ENCODE measurements at regions not wholly inside any gene's neighbourhood (a gene's known extent, or its start where the extent isn't known, plus 50 kb on each side); places are given as distances from the start of the nearest gene placed in this dataset.

GRCh38 chr12:127696963-127697362, 570.0 kb upstream of the TMEM132C start:
- DNase-seq: no peak

- DNase-seq: no peak
These were observed 563.9 kb upstream of the TMEM132C start for GRCh38 chr12:127703026-127703425.

DNA sequence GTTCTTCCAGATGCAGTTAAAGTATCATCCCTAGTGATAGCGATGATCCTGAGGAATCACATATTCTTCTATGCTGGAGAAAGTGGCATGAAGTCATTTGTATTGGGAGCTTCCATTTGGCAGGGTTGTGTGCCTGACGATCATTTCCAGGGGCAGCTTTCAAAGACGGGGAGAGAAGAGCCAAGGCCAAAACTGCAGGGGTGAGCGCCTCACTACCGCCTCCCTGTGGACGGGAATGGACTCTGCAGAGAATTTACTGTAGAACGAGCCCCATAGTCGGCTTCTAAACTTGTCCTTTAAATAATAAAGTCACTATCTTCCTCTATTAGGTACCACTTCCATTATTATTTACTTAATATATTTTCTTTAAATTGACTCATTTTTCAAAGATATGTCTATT, 555.9 kb upstream of the TMEM132C start:
- no peak for DNase-seq

DNA sequence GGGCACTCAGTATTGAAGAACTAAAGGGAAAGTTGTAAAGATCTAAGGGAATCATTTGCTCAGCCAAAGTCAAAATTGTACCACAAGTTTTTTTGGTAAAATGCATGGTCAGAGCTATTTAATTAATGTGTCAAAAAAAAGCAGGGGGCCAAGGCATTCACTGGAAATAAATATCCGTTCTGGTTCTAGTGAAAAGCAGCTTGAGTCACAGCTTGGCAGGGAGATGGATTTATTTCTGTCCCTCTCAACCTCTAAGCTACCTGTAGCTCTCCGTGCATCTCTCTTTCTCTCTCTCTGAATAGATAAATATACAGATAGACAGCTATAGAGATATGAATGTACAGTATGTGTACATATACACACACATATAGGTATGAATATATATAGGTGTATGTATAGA, 554.4 kb upstream of the TMEM132C start:
- no peak for DNase-seq

GRCh38 chr12:127716166-127716565, 550.8 kb upstream of the TMEM132C start:
- no peak for DNase-seq

GRCh38 chr12:127717278-127717677, 549.7 kb upstream of the TMEM132C start:
- DNase-seq: no peak

DNA sequence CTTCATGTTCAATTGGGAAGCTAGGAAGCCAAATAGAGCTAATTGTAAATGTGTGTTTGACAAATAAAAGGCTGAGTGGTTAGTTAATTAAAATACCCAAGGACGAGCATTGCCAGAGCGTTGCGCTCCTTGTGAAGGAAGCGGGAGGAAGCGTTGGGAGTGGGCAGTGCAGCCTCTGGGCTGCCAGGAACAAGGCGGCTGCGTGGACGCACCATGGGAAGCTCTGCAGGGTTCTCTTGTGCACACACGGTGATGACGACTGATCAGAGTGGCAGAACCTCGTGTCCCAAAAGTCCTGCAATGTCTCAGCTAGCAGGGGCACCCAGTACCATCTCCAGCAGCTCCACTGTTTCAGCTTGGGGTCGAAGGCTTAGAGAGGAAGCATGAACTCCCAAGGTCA, 546.6 kb upstream of the TMEM132C start:
- DNase-seq: no peak

- DNase-seq: no peak
These were observed 544.4 kb upstream of the TMEM132C start for GRCh38 chr12:127722611-127723010.

DNA sequence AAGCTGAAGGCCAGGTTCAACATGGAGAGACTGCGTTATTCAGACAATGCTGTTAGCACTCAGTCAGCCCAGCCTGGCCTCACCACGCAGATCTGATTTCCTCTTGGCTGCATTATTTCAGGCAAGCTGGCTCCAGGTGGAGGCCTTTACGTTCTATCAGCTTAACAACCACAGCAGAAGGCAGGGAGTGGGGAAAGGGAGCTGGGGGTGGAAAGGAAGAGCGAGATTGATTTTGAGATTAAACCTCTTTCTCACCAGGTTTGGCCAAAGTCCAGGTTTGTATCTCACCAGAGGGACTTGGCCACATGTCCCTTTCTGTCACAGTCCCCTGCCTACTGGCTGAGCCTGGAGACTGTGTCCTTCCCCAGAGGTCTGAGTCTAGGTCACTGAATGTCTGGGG, 543.7 kb upstream of the TMEM132C start:
- no peak for DNase-seq

GRCh38 chr12:127726671-127727315, 540.2 kb upstream of the TMEM132C start:
- DNase-seq: no peak

GRCh38 chr12:127728285-127728684, 538.7 kb upstream of the TMEM132C start:
- no peak for DNase-seq

DNA sequence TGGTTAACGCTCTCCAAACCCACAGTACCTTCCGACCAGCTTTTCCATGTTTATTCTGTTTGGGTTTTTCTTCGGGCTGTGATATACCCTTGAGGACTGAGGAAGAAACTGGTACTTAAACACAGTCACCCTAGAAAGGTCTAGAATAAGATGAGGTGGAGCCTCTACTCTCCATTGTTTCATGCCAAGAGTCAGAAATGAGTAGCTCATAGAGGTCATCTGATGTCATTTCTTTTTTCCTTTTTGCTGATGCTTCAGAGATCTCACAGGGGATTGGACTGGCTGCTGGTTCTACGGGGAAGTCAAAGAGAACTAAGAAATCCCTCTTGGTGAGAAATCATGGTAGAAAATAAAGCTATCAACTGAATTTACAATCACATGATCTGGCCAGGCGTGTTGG, 538.2 kb upstream of the TMEM132C start:
- DNase-seq: no peak

- no peak for DNase-seq
These were observed 537.6 kb upstream of the TMEM132C start for GRCh38 chr12:127729381-127729780.

DNA sequence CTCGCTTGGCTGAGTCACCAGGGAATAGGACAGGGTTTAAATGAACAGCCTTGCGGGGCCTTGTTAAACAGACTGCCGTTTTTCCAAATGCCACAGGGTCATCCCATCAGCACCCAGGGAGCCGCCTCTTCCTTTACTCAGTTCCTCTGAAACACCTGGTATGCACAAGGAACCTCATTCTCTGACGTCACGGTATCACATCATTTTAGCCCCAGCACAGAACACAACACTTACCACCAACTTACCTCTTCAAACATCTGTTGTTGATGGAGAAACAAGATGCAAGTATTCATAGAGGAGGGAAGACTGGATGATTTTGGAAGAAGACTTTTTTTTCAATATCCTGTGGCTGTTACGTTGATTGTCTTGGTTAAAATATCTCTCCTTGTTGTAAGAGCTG, 535.3 kb upstream of the TMEM132C start:
- DNase-seq: no peak

GRCh38 chr12:127742231-127742630, 524.7 kb upstream of the TMEM132C start:
- no peak for DNase-seq

DNA sequence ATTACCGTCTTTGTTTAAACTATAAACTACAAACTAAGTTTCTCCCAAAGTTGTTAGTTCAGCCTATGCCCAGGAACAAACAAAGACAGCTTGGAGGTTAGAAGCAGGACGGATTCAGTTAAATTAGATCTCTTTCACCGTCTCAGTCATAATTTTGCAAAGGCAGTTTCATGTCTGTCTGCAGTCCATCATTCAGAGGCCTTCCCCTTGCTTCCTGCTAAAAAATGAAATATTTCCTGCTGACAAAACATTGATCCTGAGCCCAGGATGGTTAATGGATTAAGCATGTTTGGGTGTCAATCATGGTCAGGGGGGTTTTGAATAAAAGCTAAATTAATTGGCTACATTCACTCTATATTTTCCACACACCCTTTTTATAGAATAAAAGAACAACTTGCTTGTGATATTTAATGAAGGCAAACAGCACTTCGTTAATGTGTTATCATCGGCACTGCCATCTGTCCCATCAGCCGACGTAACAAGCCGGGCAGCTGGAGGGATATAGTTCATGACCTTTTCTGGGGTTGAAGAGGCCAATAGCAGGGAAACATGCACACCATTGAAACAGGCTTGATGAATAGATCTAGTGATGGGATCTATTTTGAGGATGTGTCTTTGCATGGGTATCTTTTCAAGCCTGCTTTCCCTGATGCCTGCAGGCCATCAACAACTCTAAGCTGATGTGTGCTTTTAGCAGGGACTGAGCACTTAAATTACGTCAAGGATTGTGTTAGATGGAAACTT, 521.3 kb upstream of the TMEM132C start:
- no peak for DNase-seq

GRCh38 chr12:127749416-127749815, 517.6 kb upstream of the TMEM132C start:
- no peak for DNase-seq

- DNase-seq: no peak
These were observed 516.7 kb upstream of the TMEM132C start for GRCh38 chr12:127750076-127750840.

DNA sequence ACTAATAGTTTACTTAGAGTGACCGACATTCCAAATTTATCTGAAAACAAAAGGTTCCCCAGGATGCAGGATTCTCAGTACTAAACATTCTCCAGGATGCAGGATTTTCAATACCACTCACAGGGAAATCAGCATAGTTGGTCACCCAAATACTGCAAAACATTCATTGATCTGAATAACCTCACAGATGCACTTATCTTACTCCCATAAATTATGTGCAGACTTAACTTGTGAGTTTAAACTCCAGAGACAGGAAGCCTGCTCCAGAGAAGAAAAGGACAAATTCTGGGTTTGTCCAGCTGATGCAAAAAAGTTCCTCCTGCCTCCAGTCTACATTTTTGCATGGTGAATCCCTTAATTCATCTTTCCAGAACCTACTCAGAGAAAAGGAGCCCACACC, 514.2 kb upstream of the TMEM132C start:
- DNase-seq: no peak

DNA sequence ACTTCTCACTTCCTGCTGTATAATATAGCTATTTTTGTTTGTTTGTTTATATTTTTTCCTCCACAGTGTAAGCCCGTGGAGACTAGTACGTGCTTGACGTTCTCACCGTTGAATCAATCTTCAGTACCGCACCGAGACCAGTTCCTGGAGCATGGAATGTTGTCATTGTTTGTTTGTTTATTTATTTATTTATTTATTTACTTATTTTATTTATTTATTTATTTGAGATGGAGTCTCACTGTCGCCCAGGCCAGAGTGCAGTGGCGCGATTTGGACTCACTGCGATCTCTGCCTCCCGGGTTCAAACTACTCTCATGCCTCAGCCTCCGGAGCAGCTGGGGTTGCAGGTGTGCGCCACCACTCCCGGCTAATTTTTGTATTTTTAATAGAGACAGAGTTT, 506.6 kb upstream of the TMEM132C start:
- no peak for DNase-seq

- no peak for DNase-seq
These were observed 506.0 kb upstream of the TMEM132C start for GRCh38 chr12:127760996-127761395.

DNA sequence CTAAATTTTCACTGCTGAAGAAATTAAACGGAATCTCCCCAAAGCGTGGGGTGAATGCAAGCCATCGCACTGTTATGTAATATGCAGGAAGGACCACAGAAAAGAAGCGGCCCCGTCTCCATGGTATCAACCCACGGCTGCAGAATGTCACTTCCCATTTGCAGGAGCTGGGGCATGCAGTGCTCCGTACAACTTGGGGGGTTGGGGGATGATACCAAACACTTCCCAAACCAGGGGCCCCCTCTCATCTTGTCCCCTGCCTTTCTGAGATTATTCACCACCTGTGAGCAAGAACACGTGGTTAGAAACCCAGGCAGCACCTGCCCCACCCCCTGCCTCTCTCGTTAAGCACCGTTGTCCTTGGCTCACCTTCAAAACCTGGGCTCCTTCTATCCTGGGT, 505.1 kb upstream of the TMEM132C start:
- no peak for DNase-seq

GRCh38 chr12:127767656-127768055, 499.3 kb upstream of the TMEM132C start:
- DNase-seq: no peak

- no peak for DNase-seq
These were observed 496.9 kb upstream of the TMEM132C start for GRCh38 chr12:127770118-127770517.
